ENCODE measurements at regions not wholly inside any gene's neighbourhood (a gene's known extent, or its start where the extent isn't known, plus 50 kb on each side); places are given as distances from the start of the nearest gene placed in this dataset.

- no peak for DNase-seq
Observed at GRCh38 chr7:17242504-17242903, 55.9 kb upstream of the AHR start.

GRCh38 chr7:17244786-17245185, 53.7 kb upstream of the AHR start:
- no peak for DNase-seq

GRCh38 chr7:17247357-17247756, 51.1 kb upstream of the AHR start:
- DNase-seq: no peak

- DNase-seq: no peak
Observed at GRCh38 chr7:17248527-17248926, 49.9 kb upstream of the AHR start.

Data from CD4-positive, alpha-beta T cell treated with Interleukin-17A for 1 hour (primary cell).